Psoas muscle (tissue), 7 donors: ENCODE measurements at regions not wholly inside any gene's neighbourhood (a gene's known extent, or its start where the extent isn't known, plus 50 kb on each side); places are given as distances from the start of the nearest gene placed in this dataset.

Experiments used
- ATAC-seq, 4 donors: fragments of 200-7000 bp; cut with Tn5 transposase; one replicate each; pipeline ENCODE4 v1.9.1; 2020; ENCODE audit warnings: moderate library complexity in 3 of 4, mild to moderate bottlenecking in 2 of 4
- DNase-seq, 2 donors: peaks; one replicate each; pipeline ENCODE4 v3.0.0-alpha.2; 2020
- H3K27ac ChIP-seq: fragments of 200-600 bp; one replicate; pipeline ENCODE4 v1.8.0; 2022
- H3K27me3 ChIP-seq, 3 donors: fragments of 200-600 bp in 1 of 3; one replicate each; pipeline versions ENCODE4 v1.6.1 to v1.8.0; 2013 to 2022; ENCODE audit warnings: low read length in 2 of 3, mild to moderate bottlenecking in 2 of 3, moderate library complexity in 1 of 3; ENCODE audit not compliant: insufficient read depth in 3 of 3
- H3K36me3 ChIP-seq, 2 donors: fragments of 200-600 bp in 1 of 2; one replicate each; pipeline versions ENCODE4 v1.6.1 to v1.8.0; 2013 to 2022; ENCODE audit warnings: low read depth in 1 of 2, mild to moderate bottlenecking in 1 of 2, moderate library complexity in 1 of 2; ENCODE audit not compliant: insufficient read depth in 1 of 2
- H3K4me1 ChIP-seq: fragments of 200-600 bp; one replicate; pipeline ENCODE4 v1.8.0; 2022
- H3K4me3 ChIP-seq: fragments of 200-600 bp; one replicate; pipeline ENCODE4 v1.8.0; 2022; ENCODE audit warnings: mild to moderate bottlenecking
- H3K9me3 ChIP-seq: fragments of 200-600 bp; one replicate; pipeline ENCODE4 v1.8.0; 2022
- CTCF ChIP-seq: fragments of 200-600 bp; IDR thresholded peaks from one replicate; pipeline ENCODE4 v1.8.0; 2022; ENCODE audit warnings: antibody characterized with exemption
- WGBS, 3 donors: extraction: QIAGEN DNeasy Blood & Tissue Kit; methylation state at CpG; one replicate each; pipeline versions ENCODE4 v1.1.6 to v1.1.7; 2013; 5-methylcytosine and 5-hydroxymethylcytosine counted together
- intact Hi-C, 2 donors: fragments of 100-400 bp; cut with DNase I; formaldehyde crosslinking; loops; one replicate each; pipeline versions ENCODE4 v1.11.0 to v1.14.2; 2022
- donor health status: healthy with polysubstance abuse.
- donor health status: DM: no; HTN: no; CAD: no; lungs with moderate emphysema.
- donor health status: Bipolar disorder and iron deficiency.
- donor health status: healthy.
- donor health status: DM: yes; HTN: yes; CAD: no.
- donor health status: DM: no; HTN: no; CAD: no.
- donor health status: DM: yes; HTN: yes; CAD: no.

GRCh38 chr9:89745601-89746376 is 141.0 kb downstream of the GADD45G start:
- WGBS, 3 donors = 46 to 61% (median 51%) methylated on average over 9 of the region's 9 CpGs
- Histone ChIP-seq H3K4me1 (peaks cover 5% of the 10 kb centered on the region), H3K27me3 (no peaks in the 10 kb centered on the region), H3K4me3 (no peak overlapping the region), H3K9me3 (no peaks in the 10 kb centered on the region), H3K36me3 (no peaks in the 10 kb centered on the region), H3K27ac (no peak overlapping the region)
- TF ChIP-seq CTCF = no peak
- ATAC-seq (peak; percentile 13 to 66 (median 58)), DNase-seq (no peak)
- intact Hi-C loops = no loop called here

GRCh38 chr9:89746385-89747116 is 141.7 kb downstream of the GADD45G start:
- TF ChIP-seq CTCF = no peak
- no peaks in the 10 kb centered on the region for H3K9me3 ChIP-seq
- H3K4me3 ChIP-seq = no peak overlapping the region
- no peaks in the 10 kb centered on the region for H3K27me3 ChIP-seq
- H3K36me3 ChIP-seq = no peaks in the 10 kb centered on the region
- H3K4me1 ChIP-seq = peaks cover 5% of the 10 kb centered on the region
- no peak overlapping the region for H3K27ac ChIP-seq
- intact Hi-C loops = no loop called here
- ATAC-seq = peak in 2 of 4 donors; percentile 10 to 57
- WGBS, 3 donors = 53 to 71% (median 58%) methylated on average over 15 of the region's 15 CpGs
- DNase-seq = peak; percentile 39 to 74

GRCh38 chr9:89747596-89747995 is 142.8 kb downstream of the GADD45G start:
- Histone ChIP-seq H3K9me3 (no peaks in the 10 kb centered on the region), H3K36me3 (no peaks in the 10 kb centered on the region), H3K27me3 (no peaks in the 10 kb centered on the region), H3K4me1 (peaks cover 5% of the 10 kb centered on the region), H3K4me3 (no peak overlapping the region), H3K27ac (no peak overlapping the region)
- DNase-seq = peak in 1 of 2 donors; percentile 73
- 56 to 72% (median 62%) methylated on average over 13 of the region's 13 CpGs for WGBS, 3 donors
- ATAC-seq = no peak
- intact Hi-C loops = no loop called here
- no peak for TF ChIP-seq CTCF

- H3K4me3 ChIP-seq = no peak overlapping the region
- DNase-seq (no peak), ATAC-seq (no peak)
- no peaks in the 10 kb centered on the region for H3K36me3 ChIP-seq
- 69 to 71% (median 71%) methylated on average over 6 of the region's 6 CpGs for WGBS, 3 donors
- peaks cover 5% of the 10 kb centered on the region for H3K4me1 ChIP-seq
- no peak for TF ChIP-seq CTCF
- H3K9me3 ChIP-seq = no peaks in the 10 kb centered on the region
- H3K27ac ChIP-seq = no peak overlapping the region
- intact Hi-C loops = no loop called here
- no peaks in the 10 kb centered on the region for H3K27me3 ChIP-seq
Measured at GRCh38 chr9:89748021-89748670, 143.3 kb downstream of the GADD45G start.
